Mesenchymal stem cell (in vitro differentiated cells and primary cell): ENCODE measurements at regions not wholly inside any gene's neighbourhood (a gene's known extent, or its start where the extent isn't known, plus 50 kb on each side); places are given as distances from the start of the nearest gene placed in this dataset.

Experiments
- DNase-seq: peaks from one replicate; pipeline ENCODE4 v3.0.0-alpha.2; 2013
- H2AFZ ChIP-seq: one replicate; pipeline ENCODE4 v1.6.1; 2013; ENCODE audit warnings: low read depth, mild to moderate bottlenecking, control low read depth, inconsistent platforms, low read length, moderate library complexity
- H2AK5ac ChIP-seq: 2 replicates; pipeline ENCODE4 v1.6.1; 2013; ENCODE audit warnings: low read length, moderate library complexity, mild to moderate bottlenecking, inconsistent platforms; ENCODE audit not compliant: severe bottlenecking
- H2BK120ac ChIP-seq: one replicate; pipeline ENCODE4 v1.6.1; 2013; ENCODE audit warnings: low read depth, mild to moderate bottlenecking, inconsistent platforms, low read length, moderate library complexity
- H2BK12ac ChIP-seq, 2 experiments: one replicate each; pipeline ENCODE4 v1.6.1; 2013; ENCODE audit warnings: inconsistent platforms in 2 of 2, low read length in 2 of 2, mild to moderate bottlenecking in 2 of 2, moderate library complexity in 2 of 2, control low read depth in 1 of 2
- H2BK15ac ChIP-seq: one replicate; pipeline ENCODE4 v1.6.1; 2013; ENCODE audit warnings: mild to moderate bottlenecking, low read depth, inconsistent platforms; ENCODE audit not compliant: poor library complexity, severe bottlenecking
- H2BK5ac ChIP-seq: 2 replicates; pipeline ENCODE4 v1.6.1; 2013; ENCODE audit warnings: low read depth, mild to moderate bottlenecking, low read length, control low read depth, inconsistent platforms; ENCODE audit not compliant: poor library complexity, severe bottlenecking
- H3K14ac ChIP-seq, 2 experiments: one replicate each; pipeline ENCODE4 v1.6.1; 2013; ENCODE audit warnings: inconsistent platforms in 2 of 2, low read length in 2 of 2, control low read depth in 1 of 2, mild to moderate bottlenecking in 1 of 2, moderate library complexity in 1 of 2
- H3K18ac ChIP-seq, 2 experiments: one replicate each; pipeline ENCODE4 v1.6.1; 2013; ENCODE audit warnings: inconsistent platforms in 2 of 2, low read length in 2 of 2, control low read depth in 1 of 2, low read depth in 1 of 2, mild to moderate bottlenecking in 1 of 2
- H3K23ac ChIP-seq, 2 experiments: one replicate each; pipeline ENCODE4 v1.6.1; 2013; ENCODE audit warnings: inconsistent platforms in 2 of 2, low read length in 2 of 2, mild to moderate bottlenecking in 2 of 2, moderate library complexity in 2 of 2, control low read depth in 1 of 2
- H3K27ac ChIP-seq: 2 replicates; pipeline ENCODE4 v1.5.1; 2013; ENCODE audit warnings: mild to moderate bottlenecking, moderate library complexity, low read length, control low read depth, inconsistent platforms; ENCODE audit not compliant: poor library complexity, severe bottlenecking
- H3K27me3 ChIP-seq, 2 experiments: 2 replicates each; pipeline versions ENCODE4 v1.6.1 to v1.7.0; 2013; ENCODE audit warnings: low read length in 2 of 2, mild to moderate bottlenecking in 2 of 2, moderate library complexity in 2 of 2, control low read depth in 1 of 2, inconsistent platforms in 1 of 2; ENCODE audit not compliant: control insufficient read depth in 1 of 2, insufficient read depth in 1 of 2
- H3K36me3 ChIP-seq, 2 experiments: 2 replicates each; pipeline versions ENCODE4 v1.6.1 to v1.7.0; 2013; ENCODE audit warnings: low read length in 2 of 2, control low read depth in 1 of 2, inconsistent platforms in 1 of 2, low read depth in 1 of 2, mild to moderate bottlenecking in 1 of 2; ENCODE audit not compliant: insufficient read depth in 2 of 2, control insufficient read depth in 1 of 2
- H3K4ac ChIP-seq, 2 experiments: one replicate each; pipeline ENCODE4 v1.6.1; 2013; ENCODE audit warnings: inconsistent platforms in 2 of 2, low read length in 2 of 2, mild to moderate bottlenecking in 2 of 2, moderate library complexity in 2 of 2, control low read depth in 1 of 2, low read depth in 1 of 2
- H3K4me1 ChIP-seq: 2 replicates; pipeline ENCODE4 v1.6.1; 2013; ENCODE audit warnings: low read depth, low read length, control low read depth; ENCODE audit not compliant: control insufficient read depth, insufficient read depth
- H3K4me2 ChIP-seq: 2 replicates; pipeline ENCODE4 v1.6.1; 2013; ENCODE audit warnings: low read length, mild to moderate bottlenecking, inconsistent platforms; ENCODE audit not compliant: poor library complexity, severe bottlenecking
- H3K4me3 ChIP-seq, 2 experiments: 2 replicates each; pipeline versions ENCODE4 v1.5.1 to v1.7.0; 2013; ENCODE audit warnings: low read length in 2 of 2, mild to moderate bottlenecking in 2 of 2, control low read depth in 1 of 2, low read depth in 1 of 2; ENCODE audit not compliant: insufficient read depth in 1 of 2
- H3K79me1 ChIP-seq: replicated peaks from 2 replicates; pipeline ENCODE4 v1.6.1; 2013; ENCODE audit warnings: mild to moderate bottlenecking, control low read depth, low read length, inconsistent platforms; ENCODE audit not compliant: poor library complexity, severe bottlenecking
- H3K9ac ChIP-seq: 2 replicates; pipeline ENCODE4 v1.7.0; 2013; ENCODE audit warnings: mild to moderate bottlenecking, low read length, moderate library complexity
- H3K9me3 ChIP-seq: 2 replicates; pipeline ENCODE4 v1.7.0; 2013; ENCODE audit warnings: mild to moderate bottlenecking, low read length; ENCODE audit not compliant: control insufficient read depth
- H4K8ac ChIP-seq: one replicate; pipeline ENCODE4 v1.6.1; 2013; ENCODE audit warnings: inconsistent platforms, mild to moderate bottlenecking, low read length, moderate library complexity
- H4K91ac ChIP-seq: one replicate; pipeline ENCODE4 v1.6.1; 2013; ENCODE audit warnings: mild to moderate bottlenecking, low read length, inconsistent platforms
- WGBS: methylation state at CpG from one replicate; pipeline ENCODE4 v1.1.7; 2013; ENCODE audit warnings: mixed read lengths; 5-methylcytosine and 5-hydroxymethylcytosine counted together

- Histone ChIP-seq H3K4me2 (no peak overlapping the region), H2BK12ac (no peak overlapping the region), H3K14ac (no peak overlapping the region), H2AK5ac (no peak overlapping the region), H2BK120ac (no peak overlapping the region), H3K27me3 (no peaks in the 10 kb centered on the region), H4K91ac (no peak overlapping the region), H3K9ac (no peak overlapping the region), H3K79me1 (peaks cover 11% of the 10 kb centered on the region), H4K8ac (no peak overlapping the region), H2BK5ac (no peak overlapping the region), H3K27ac (no peak overlapping the region), H2BK15ac (no peak overlapping the region), H3K36me3 (no peaks in the 10 kb centered on the region), H3K9me3 (no peaks in the 10 kb centered on the region), H3K4me3 (no peak overlapping the region), H2AFZ (no peak overlapping the region), H3K23ac (no peak overlapping the region), H3K4me1 (peaks cover 2% of the 10 kb centered on the region), H3K18ac (peak overlapping the region in 1 of 2 experiments; percentile 50), H3K4ac (no peak overlapping the region)
- 13% methylated on average over 1 of the region's 1 CpG for WGBS
- DNase-seq = peak; percentile 64
Observed at GRCh38 chr13:99045396-99045795, 67.5 kb upstream of the DOCK9 start.

- H3K9me3 ChIP-seq = no peaks in the 10 kb centered on the region
- H3K36me3 ChIP-seq = no peaks in the 10 kb centered on the region
- no peak overlapping the region for H4K8ac ChIP-seq
- no peak overlapping the region for H3K4me2 ChIP-seq
- peak overlapping the region in 1 of 2 experiments; percentile 36 for H3K4me3 ChIP-seq
- H2BK12ac ChIP-seq = no peak overlapping the region
- H3K18ac ChIP-seq = no peak overlapping the region
- no peak for DNase-seq
- peaks cover 2% of the 10 kb centered on the region for H3K4me1 ChIP-seq
- H3K23ac ChIP-seq = no peak overlapping the region
- no peak overlapping the region for H3K4ac ChIP-seq
- H3K79me1 ChIP-seq = peaks cover 13% of the 10 kb centered on the region
- no peak overlapping the region for H2BK120ac ChIP-seq
- H2BK15ac ChIP-seq = no peak overlapping the region
- no peaks in the 10 kb centered on the region for H3K27me3 ChIP-seq
- H2BK5ac ChIP-seq = no peak overlapping the region
- H2AFZ ChIP-seq = no peak overlapping the region
- H3K27ac ChIP-seq = no peak overlapping the region
- no peak overlapping the region for H4K91ac ChIP-seq
- H3K9ac ChIP-seq = no peak overlapping the region
- WGBS = no CpG with 5 or more reads among the region's 4 CpGs
- no peak overlapping the region for H3K14ac ChIP-seq
- H2AK5ac ChIP-seq = no peak overlapping the region
Observed at GRCh38 chr13:99046851-99047250, 69.0 kb upstream of the DOCK9 start.

GRCh38 chr13:99050983-99051488 lies 73.2 kb upstream of the DOCK9 start:
- H3K14ac ChIP-seq = no peak overlapping the region
- 96% methylated on average over 6 of the region's 7 CpGs for WGBS
- H3K9ac ChIP-seq = no peak overlapping the region
- no peak overlapping the region for H2BK12ac ChIP-seq
- no peak overlapping the region for H4K91ac ChIP-seq
- H3K27me3 ChIP-seq = no peaks in the 10 kb centered on the region
- H3K23ac ChIP-seq = no peak overlapping the region
- peaks cover 15% of the 10 kb centered on the region for H3K79me1 ChIP-seq
- no peak overlapping the region for H3K27ac ChIP-seq
- H3K4me2 ChIP-seq = no peak overlapping the region
- H3K4me3 ChIP-seq = no peak overlapping the region
- no peak overlapping the region for H3K4ac ChIP-seq
- H2BK15ac ChIP-seq = no peak overlapping the region
- no peak overlapping the region for H4K8ac ChIP-seq
- no peak for DNase-seq
- no peak overlapping the region for H2BK120ac ChIP-seq
- H3K9me3 ChIP-seq = no peaks in the 10 kb centered on the region
- no peak overlapping the region for H2BK5ac ChIP-seq
- H2AK5ac ChIP-seq = no peak overlapping the region
- H3K18ac ChIP-seq = no peak overlapping the region
- H3K4me1 ChIP-seq = peaks cover under 1% of the 10 kb centered on the region
- H2AFZ ChIP-seq = no peak overlapping the region
- no peaks in the 10 kb centered on the region for H3K36me3 ChIP-seq

GRCh38 chr13:99051768-99052455 lies 74.0 kb upstream of the DOCK9 start:
- Histone ChIP-seq H4K8ac (no peak overlapping the region), H3K4me1 (peaks cover 4% of the 10 kb centered on the region), H3K14ac (no peak overlapping the region), H3K23ac (no peak overlapping the region), H3K4me3 (no peak overlapping the region), H2BK120ac (no peak overlapping the region), H2AFZ (no peak overlapping the region), H3K4ac (no peak overlapping the region), H3K36me3 (no peaks in the 10 kb centered on the region), H3K27me3 (no peaks in the 10 kb centered on the region), H2AK5ac (no peak overlapping the region), H4K91ac (no peak overlapping the region), H3K4me2 (no peak overlapping the region), H3K27ac (no peak overlapping the region), H2BK12ac (no peak overlapping the region), H2BK15ac (no peak overlapping the region), H2BK5ac (no peak overlapping the region), H3K9ac (no peak overlapping the region), H3K9me3 (no peaks in the 10 kb centered on the region), H3K18ac (no peak overlapping the region), H3K79me1 (peaks cover 19% of the 10 kb centered on the region)
- DNase-seq = no peak
- WGBS = 100% methylated on average over 2 of the region's 2 CpGs
